ENCODE measurements at regions not wholly inside any gene's neighbourhood (a gene's known extent, or its start where the extent isn't known, plus 50 kb on each side); places are given as distances from the start of the nearest gene placed in this dataset.

DNA sequence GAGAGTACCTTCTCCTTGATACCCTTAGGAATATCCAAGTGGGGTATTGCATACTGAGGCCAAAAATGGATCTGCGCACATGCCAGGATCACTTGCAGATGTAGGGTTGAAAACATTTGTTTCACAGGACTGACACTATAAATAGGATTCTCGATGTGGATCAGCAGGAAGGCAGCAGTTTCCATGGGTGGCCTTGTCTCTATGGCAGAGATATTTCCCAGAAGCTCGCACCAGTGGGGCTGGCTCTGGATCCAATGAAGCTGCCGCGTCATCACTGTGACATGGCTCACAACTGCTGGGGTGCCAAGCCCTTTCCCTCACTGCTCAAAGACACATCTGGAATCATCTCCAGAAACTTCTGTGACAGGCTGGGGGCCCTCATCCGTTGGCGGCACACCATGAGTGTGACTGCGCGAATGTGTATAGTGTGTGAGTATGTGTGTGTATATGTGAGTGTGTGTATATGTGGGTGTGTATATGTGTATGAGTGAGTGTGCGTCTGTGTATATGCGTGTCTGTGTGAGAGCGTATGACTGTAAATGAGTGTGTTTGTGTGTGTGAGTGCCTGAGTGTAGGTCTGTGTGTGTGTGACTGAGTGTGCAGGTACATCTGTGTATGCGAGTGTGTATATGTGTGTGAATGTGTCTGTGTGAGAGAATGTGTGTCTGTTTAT lies 182.5 kb downstream of the GAS1 start:
- H3K4me3 ChIP-seq (ENCODE audit: low read length) = no peak overlapping the region
- DNase-seq (ENCODE audit: low read depth) = no peak
- TF ChIP-seq, protein P1, sequence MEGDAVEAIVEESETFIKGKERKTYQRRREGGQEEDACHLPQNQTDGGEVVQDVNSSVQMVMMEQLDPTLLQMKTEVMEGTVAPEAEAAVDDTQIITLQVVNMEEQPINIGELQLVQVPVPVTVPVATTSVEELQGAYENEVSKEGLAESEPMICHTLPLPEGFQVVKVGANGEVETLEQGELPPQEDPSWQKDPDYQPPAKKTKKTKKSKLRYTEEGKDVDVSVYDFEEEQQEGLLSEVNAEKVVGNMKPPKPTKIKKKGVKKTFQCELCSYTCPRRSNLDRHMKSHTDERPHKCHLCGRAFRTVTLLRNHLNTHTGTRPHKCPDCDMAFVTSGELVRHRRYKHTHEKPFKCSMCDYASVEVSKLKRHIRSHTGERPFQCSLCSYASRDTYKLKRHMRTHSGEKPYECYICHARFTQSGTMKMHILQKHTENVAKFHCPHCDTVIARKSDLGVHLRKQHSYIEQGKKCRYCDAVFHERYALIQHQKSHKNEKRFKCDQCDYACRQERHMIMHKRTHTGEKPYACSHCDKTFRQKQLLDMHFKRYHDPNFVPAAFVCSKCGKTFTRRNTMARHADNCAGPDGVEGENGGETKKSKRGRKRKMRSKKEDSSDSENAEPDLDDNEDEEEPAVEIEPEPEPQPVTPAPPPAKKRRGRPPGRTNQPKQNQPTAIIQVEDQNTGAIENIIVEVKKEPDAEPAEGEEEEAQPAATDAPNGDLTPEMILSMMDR (IDR thresholded peaks at IDR 0.05; ENCODE audit: insufficient read depth, low read depth, low read length, missing control alignments) = no peak

DNA sequence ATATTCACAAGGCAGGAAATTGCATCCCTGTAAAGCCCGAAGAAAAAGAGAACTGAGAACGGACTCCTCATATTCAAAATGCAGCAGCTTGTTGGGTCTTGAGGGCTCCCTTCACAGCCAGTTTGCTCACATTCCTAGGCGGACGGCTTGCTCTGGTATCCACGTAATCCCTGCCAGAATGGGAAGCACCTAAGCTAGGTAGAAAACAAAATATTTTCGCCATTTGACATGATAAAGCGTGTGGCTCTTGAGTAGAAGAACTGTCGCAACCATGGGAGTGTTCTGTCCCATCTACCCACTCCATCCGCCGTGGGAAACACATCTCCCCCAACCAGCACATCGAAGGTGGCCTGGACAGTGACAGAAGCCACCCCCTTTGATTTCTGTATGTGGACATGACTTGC lies 183.1 kb downstream of the GAS1 start:
- TF ChIP-seq, protein P1 (IDR thresholded peaks at IDR 0.05; ENCODE audit: insufficient read depth, low read depth, low read length, missing control alignments) = no peak
- no peak overlapping the region for H3K4me3 ChIP-seq (ENCODE audit: low read length)
- DNase-seq (ENCODE audit: low read depth) = peak; percentile 53

DNA sequence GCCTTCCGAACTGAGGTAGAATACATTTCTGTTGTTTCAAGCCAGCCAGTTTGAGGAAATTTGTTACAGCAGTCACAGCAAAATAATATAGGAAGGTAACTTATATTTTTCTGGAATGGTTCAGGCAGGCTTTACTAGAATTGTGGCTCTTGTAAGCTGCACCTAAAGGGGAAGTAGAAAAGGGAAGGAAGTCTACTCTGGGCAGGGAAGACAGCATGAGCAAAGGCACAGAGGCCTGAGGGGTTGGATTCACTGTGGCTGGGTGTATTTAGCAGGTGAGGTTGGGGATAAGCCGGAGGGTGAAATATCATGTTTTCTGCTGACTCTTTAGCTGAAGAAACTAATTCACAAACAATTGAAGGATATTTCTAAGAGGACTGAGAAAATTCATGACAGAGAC lies 183.5 kb downstream of the GAS1 start:
- H3K4me3 ChIP-seq (ENCODE audit: low read length) = no peak overlapping the region
- TF ChIP-seq, protein P1 (IDR thresholded peaks at IDR 0.05; ENCODE audit: insufficient read depth, low read depth, low read length, missing control alignments) = no peak
- DNase-seq (ENCODE audit: low read depth) = no peak

DNA sequence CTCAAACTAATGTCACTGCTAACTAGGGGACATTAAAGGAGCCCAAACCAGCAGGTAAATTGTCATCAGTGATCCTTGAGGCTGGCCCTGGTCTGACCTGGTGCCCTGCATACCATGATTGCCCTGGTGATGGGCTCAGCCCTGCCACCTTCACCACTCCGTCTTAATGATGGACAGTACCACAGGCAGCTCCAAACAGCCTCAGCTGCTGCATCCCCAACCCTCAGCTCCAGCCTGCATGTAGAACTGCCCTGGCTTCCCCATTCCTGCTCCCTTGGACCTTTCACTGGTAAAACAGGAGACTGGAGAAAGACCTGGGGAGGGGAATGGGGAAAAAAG lies 190.0 kb downstream of the GAS1 start:
- DNase-seq (ENCODE audit: low read depth) = no peak
- TF ChIP-seq, protein P1 (IDR thresholded peaks at IDR 0.05; ENCODE audit: insufficient read depth, low read depth, low read length, missing control alignments) = no peak
- H3K4me3 ChIP-seq (ENCODE audit: low read length) = no peak overlapping the region

DNA sequence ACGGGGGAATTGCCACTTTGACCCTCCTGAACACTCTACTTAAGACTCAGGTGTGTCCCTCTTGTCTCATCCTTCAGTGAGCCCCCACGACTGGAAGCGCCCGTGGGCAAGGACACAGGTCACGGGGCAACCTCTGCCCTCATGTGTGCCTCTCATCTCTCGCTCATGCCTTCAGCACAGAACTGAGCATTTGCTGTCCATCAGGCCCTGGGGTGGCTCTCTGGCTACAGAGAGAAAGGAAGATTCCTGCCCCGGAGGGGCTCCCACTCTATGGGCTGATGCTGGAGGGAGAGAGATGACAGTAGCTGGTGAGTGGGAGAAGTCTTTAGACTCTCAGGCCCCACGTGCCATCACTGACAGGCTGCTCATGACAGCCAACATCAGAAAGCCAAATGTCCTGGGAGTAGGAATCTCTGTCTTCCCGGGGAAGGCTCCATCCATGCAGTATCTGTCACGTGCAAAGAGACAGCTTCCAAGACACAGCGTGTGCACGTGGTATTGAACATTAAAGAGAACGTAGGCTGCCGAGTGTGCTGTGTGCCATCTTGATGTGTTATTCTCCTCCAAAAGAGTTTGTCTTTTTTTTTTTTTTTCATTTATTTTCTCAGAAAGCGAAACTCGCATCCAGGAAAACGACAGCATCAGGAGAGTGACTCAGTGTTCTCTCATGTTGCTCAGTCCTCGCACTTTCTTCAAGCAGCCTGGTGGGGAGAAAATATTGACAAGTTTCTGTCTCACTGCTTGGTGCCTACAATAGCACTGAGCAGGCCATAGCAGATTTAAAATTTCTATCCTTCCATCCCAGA lies 190.5 kb downstream of the GAS1 start:
- no peak for DNase-seq (ENCODE audit: low read depth)
- TF ChIP-seq, protein P1 (IDR thresholded peaks at IDR 0.05; ENCODE audit: insufficient read depth, low read depth, low read length, missing control alignments) = no peak
- H3K4me3 ChIP-seq (ENCODE audit: low read length) = no peak overlapping the region

DNA sequence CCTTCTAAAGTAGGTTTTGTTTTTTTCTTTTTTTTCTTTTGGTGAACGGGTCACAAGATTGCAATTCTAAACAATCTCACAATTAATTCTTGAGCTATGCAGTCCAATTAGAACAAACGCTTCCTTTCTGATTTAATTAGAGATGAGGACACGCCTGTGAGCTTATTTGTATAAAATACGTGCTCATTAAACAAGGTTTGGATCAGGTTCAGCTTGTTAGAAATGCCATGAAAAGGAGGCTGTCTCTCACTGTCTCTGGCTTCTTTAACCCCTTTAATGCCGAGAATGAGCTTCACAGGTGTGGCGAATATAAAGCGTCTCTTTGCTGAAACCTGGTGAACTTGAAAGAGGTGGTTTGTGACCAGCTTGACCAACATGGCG lies 191.8 kb downstream of the GAS1 start:
- DNase-seq (ENCODE audit: low read depth) = no peak
- TF ChIP-seq, protein P1 (IDR thresholded peaks at IDR 0.05; ENCODE audit: insufficient read depth, low read depth, low read length, missing control alignments) = no peak
- H3K4me3 ChIP-seq (ENCODE audit: low read length) = no peak overlapping the region

Data from epithelial cell of esophagus (primary cell).